ENCODE measurements at regions not wholly inside any gene's neighbourhood (a gene's known extent, or its start where the extent isn't known, plus 50 kb on each side); places are given as distances from the start of the nearest gene placed in this dataset.

GRCh38 chr9:129401623-129402370, 219.1 kb downstream of the C9orf50 start:
- DNase-seq = no peak
- Histone ChIP-seq H3K4me3 (ENCODE audit: insufficient read depth, low read depth, low read length, poor library complexity, severe bottlenecking) (no peak overlapping the region), H3K36me3 (ENCODE audit: control insufficient read depth, insufficient read depth, low read length) (no peaks in the 10 kb centered on the region), H3K4me1 (ENCODE audit: control insufficient read depth, insufficient read depth, low read length, poor library complexity, severe bottlenecking) (no peaks in the 10 kb centered on the region), H3K27ac (ENCODE audit: insufficient read depth, low read length, poor library complexity, severe bottlenecking) (no peak overlapping the region), H3K27me3 (replicated peaks; ENCODE audit: control insufficient read depth, insufficient read depth, low read length, poor library complexity, severe bottlenecking) (no peaks in the 10 kb centered on the region), H3K9me3 (ENCODE audit: control insufficient read depth, low read length) (no peaks in the 10 kb centered on the region)

GRCh38 chr9:129400971-129401622, 219.8 kb downstream of the C9orf50 start:
- no peak overlapping the region for H3K27ac ChIP-seq (ENCODE audit: insufficient read depth, low read length, poor library complexity, severe bottlenecking)

GRCh38 chr9:129400001-129400970, 220.6 kb downstream of the C9orf50 start:
- H3K4me1 ChIP-seq (ENCODE audit: control insufficient read depth, insufficient read depth, low read length, poor library complexity, severe bottlenecking) = no peaks in the 10 kb centered on the region
- DNase-seq = no peak
- no peak overlapping the region for H3K4me3 ChIP-seq (ENCODE audit: insufficient read depth, low read depth, low read length, poor library complexity, severe bottlenecking)
- H3K27me3 ChIP-seq (replicated peaks; ENCODE audit: control insufficient read depth, insufficient read depth, low read length, poor library complexity, severe bottlenecking) = no peaks in the 10 kb centered on the region
- no peaks in the 10 kb centered on the region for H3K9me3 ChIP-seq (ENCODE audit: control insufficient read depth, low read length)
- H3K36me3 ChIP-seq (ENCODE audit: control insufficient read depth, insufficient read depth, low read length) = no peaks in the 10 kb centered on the region
- H3K27ac ChIP-seq (ENCODE audit: insufficient read depth, low read length, poor library complexity, severe bottlenecking) = no peak overlapping the region

More at GRCh38 chr9:129400971-129401622, 219.8 kb downstream of the C9orf50 start:
- no peaks in the 10 kb centered on the region for H3K27me3 ChIP-seq (replicated peaks; ENCODE audit: control insufficient read depth, insufficient read depth, low read length, poor library complexity, severe bottlenecking)
- no peak overlapping the region for H3K4me3 ChIP-seq (ENCODE audit: insufficient read depth, low read depth, low read length, poor library complexity, severe bottlenecking)
- H3K36me3 ChIP-seq (ENCODE audit: control insufficient read depth, insufficient read depth, low read length) = no peaks in the 10 kb centered on the region
- H3K9me3 ChIP-seq (ENCODE audit: control insufficient read depth, low read length) = no peaks in the 10 kb centered on the region
- DNase-seq = no peak
- H3K4me1 ChIP-seq (ENCODE audit: control insufficient read depth, insufficient read depth, low read length, poor library complexity, severe bottlenecking) = no peaks in the 10 kb centered on the region

GRCh38 chr9:129399634-129399990, 221.3 kb downstream of the C9orf50 start:
- no peak overlapping the region for H3K27ac ChIP-seq (ENCODE audit: insufficient read depth, low read length, poor library complexity, severe bottlenecking)
- DNase-seq = no peak
- no peaks in the 10 kb centered on the region for H3K9me3 ChIP-seq (ENCODE audit: control insufficient read depth, low read length)
- H3K27me3 ChIP-seq (replicated peaks; ENCODE audit: control insufficient read depth, insufficient read depth, low read length, poor library complexity, severe bottlenecking) = no peaks in the 10 kb centered on the region
- H3K4me3 ChIP-seq (ENCODE audit: insufficient read depth, low read depth, low read length, poor library complexity, severe bottlenecking) = no peak overlapping the region
- no peaks in the 10 kb centered on the region for H3K36me3 ChIP-seq (ENCODE audit: control insufficient read depth, insufficient read depth, low read length)
- no peaks in the 10 kb centered on the region for H3K4me1 ChIP-seq (ENCODE audit: control insufficient read depth, insufficient read depth, low read length, poor library complexity, severe bottlenecking)

- Histone ChIP-seq H3K36me3 (ENCODE audit: control insufficient read depth, insufficient read depth, low read length) (no peaks in the 10 kb centered on the region), H3K9me3 (ENCODE audit: control insufficient read depth, low read length) (no peaks in the 10 kb centered on the region), H3K4me1 (ENCODE audit: control insufficient read depth, insufficient read depth, low read length, poor library complexity, severe bottlenecking) (no peaks in the 10 kb centered on the region), H3K27ac (ENCODE audit: insufficient read depth, low read length, poor library complexity, severe bottlenecking) (no peak overlapping the region), H3K27me3 (replicated peaks; ENCODE audit: control insufficient read depth, insufficient read depth, low read length, poor library complexity, severe bottlenecking) (no peaks in the 10 kb centered on the region), H3K4me3 (ENCODE audit: insufficient read depth, low read depth, low read length, poor library complexity, severe bottlenecking) (no peak overlapping the region)
- no peak for DNase-seq
These were observed 221.0 kb upstream of the IER5L start for GRCh38 chr9:129398961-129399633.

GRCh38 chr9:129398101-129398960, 220.3 kb upstream of the IER5L start:
- Histone ChIP-seq H3K4me3 (ENCODE audit: insufficient read depth, low read depth, low read length, poor library complexity, severe bottlenecking) (no peak overlapping the region), H3K36me3 (ENCODE audit: control insufficient read depth, insufficient read depth, low read length) (no peaks in the 10 kb centered on the region), H3K27me3 (replicated peaks; ENCODE audit: control insufficient read depth, insufficient read depth, low read length, poor library complexity, severe bottlenecking) (no peaks in the 10 kb centered on the region), H3K4me1 (ENCODE audit: control insufficient read depth, insufficient read depth, low read length, poor library complexity, severe bottlenecking) (no peaks in the 10 kb centered on the region), H3K27ac (ENCODE audit: insufficient read depth, low read length, poor library complexity, severe bottlenecking) (no peak overlapping the region), H3K9me3 (ENCODE audit: control insufficient read depth, low read length) (no peaks in the 10 kb centered on the region)
- DNase-seq = no peak

- Histone ChIP-seq H3K4me1 (ENCODE audit: control insufficient read depth, insufficient read depth, low read length, poor library complexity, severe bottlenecking) (no peaks in the 10 kb centered on the region), H3K27me3 (replicated peaks; ENCODE audit: control insufficient read depth, insufficient read depth, low read length, poor library complexity, severe bottlenecking) (no peaks in the 10 kb centered on the region), H3K4me3 (ENCODE audit: insufficient read depth, low read depth, low read length, poor library complexity, severe bottlenecking) (no peak overlapping the region), H3K27ac (ENCODE audit: insufficient read depth, low read length, poor library complexity, severe bottlenecking) (no peak overlapping the region), H3K9me3 (ENCODE audit: control insufficient read depth, low read length) (no peaks in the 10 kb centered on the region), H3K36me3 (ENCODE audit: control insufficient read depth, insufficient read depth, low read length) (no peaks in the 10 kb centered on the region)
- no peak for DNase-seq
These were observed 219.3 kb upstream of the IER5L start for GRCh38 chr9:129397335-129397734.

GRCh38 chr9:129396365-129396708, 218.3 kb upstream of the IER5L start:
- H3K4me1 ChIP-seq (ENCODE audit: control insufficient read depth, insufficient read depth, low read length, poor library complexity, severe bottlenecking) = no peaks in the 10 kb centered on the region
- no peaks in the 10 kb centered on the region for H3K9me3 ChIP-seq (ENCODE audit: control insufficient read depth, low read length)
- H3K4me3 ChIP-seq (ENCODE audit: insufficient read depth, low read depth, low read length, poor library complexity, severe bottlenecking) = no peak overlapping the region
- no peak overlapping the region for H3K27ac ChIP-seq (ENCODE audit: insufficient read depth, low read length, poor library complexity, severe bottlenecking)
- DNase-seq = no peak
- H3K36me3 ChIP-seq (ENCODE audit: control insufficient read depth, insufficient read depth, low read length) = no peaks in the 10 kb centered on the region
- no peaks in the 10 kb centered on the region for H3K27me3 ChIP-seq (replicated peaks; ENCODE audit: control insufficient read depth, insufficient read depth, low read length, poor library complexity, severe bottlenecking)
